ENCODE measurements at regions not wholly inside any gene's neighbourhood (a gene's known extent, or its start where the extent isn't known, plus 50 kb on each side); places are given as distances from the start of the nearest gene placed in this dataset.
"Not testable (repeated sequence)": the region's sequence is repeated elsewhere in the genome, so short reads cannot be mapped to it uniquely, and the experiment has no call there.

- no peak overlapping the region for H3K4me3 ChIP-seq (ENCODE audit: low read length)
- DNase-seq (ENCODE audit: low read depth, low spot score) = no peak
Observed at GRCh38 chr15:59905176-59905575, 98.9 kb upstream of the FOXB1 start.

- no peak for DNase-seq (ENCODE audit: low read depth, low spot score)
Observed at GRCh38 chr15:59904450-59905135, 99.5 kb upstream of the FOXB1 start.

GRCh38 chr15:59896663-59897074, 107.4 kb upstream of the FOXB1 start:
- no peak for DNase-seq (ENCODE audit: low read depth, low spot score)
- H3K4me3 ChIP-seq (ENCODE audit: low read length) = no peak overlapping the region

More at GRCh38 chr15:59904450-59905135, 99.5 kb upstream of the FOXB1 start:
- no peak overlapping the region for H3K4me3 ChIP-seq (ENCODE audit: low read length)

GRCh38 chr15:59894835-59895234, 109.3 kb upstream of the FOXB1 start:
- no peak overlapping the region for H3K4me3 ChIP-seq (ENCODE audit: low read length)
- no peak for DNase-seq (ENCODE audit: low read depth, low spot score)

- DNase-seq (ENCODE audit: low read depth, low spot score) = no peak
- no peak overlapping the region for H3K4me3 ChIP-seq (ENCODE audit: low read length)
Observed at GRCh38 chr15:59892985-59893384, 111.1 kb upstream of the FOXB1 start.

GRCh38 chr15:59887870-59888269, 116.2 kb upstream of the FOXB1 start:
- not testable (repeated sequence) for DNase-seq (ENCODE audit: low read depth, low spot score); H3K4me3 ChIP-seq (ENCODE audit: low read length)

- DNase-seq (ENCODE audit: low read depth, low spot score) = no peak
- H3K4me3 ChIP-seq (ENCODE audit: low read length) = no peak overlapping the region
Observed at GRCh38 chr15:59887211-59887610, 116.9 kb upstream of the FOXB1 start.

GRCh38 chr15:59886441-59886840, 117.7 kb upstream of the FOXB1 start:
- DNase-seq (ENCODE audit: low read depth, low spot score) = no peak
- no peak overlapping the region for H3K4me3 ChIP-seq (ENCODE audit: low read length)

GRCh38 chr15:59885832-59886231, 118.3 kb upstream of the FOXB1 start:
- no peak overlapping the region for H3K4me3 ChIP-seq (ENCODE audit: low read length)
- no peak for DNase-seq (ENCODE audit: low read depth, low spot score)

GRCh38 chr15:59879506-59880265, 124.4 kb upstream of the FOXB1 start:
- no peak for DNase-seq (ENCODE audit: low read depth, low spot score)
- H3K4me3 ChIP-seq (ENCODE audit: low read length) = no peak overlapping the region

- no peak overlapping the region for H3K4me3 ChIP-seq (ENCODE audit: low read length)
- DNase-seq (ENCODE audit: low read depth, low spot score) = no peak
Observed at GRCh38 chr15:59876140-59876539, 128.0 kb upstream of the FOXB1 start.

- DNase-seq (ENCODE audit: low read depth, low spot score) = no peak
- no peak overlapping the region for H3K4me3 ChIP-seq (ENCODE audit: low read length)
Observed at GRCh38 chr15:59873644-59874272, 130.4 kb upstream of the FOXB1 start.

- no peak overlapping the region for H3K4me3 ChIP-seq (ENCODE audit: low read length)
- DNase-seq (ENCODE audit: low read depth, low spot score) = no peak
Observed at GRCh38 chr15:59867086-59867855, 136.8 kb upstream of the FOXB1 start.

GRCh38 chr15:59866642-59867041, 137.5 kb upstream of the FOXB1 start:
- no peak overlapping the region for H3K4me3 ChIP-seq (ENCODE audit: low read length)
- DNase-seq (ENCODE audit: low read depth, low spot score) = no peak

GRCh38 chr15:59862191-59863155, 141.6 kb upstream of the FOXB1 start:
- DNase-seq (ENCODE audit: low read depth, low spot score) = no peak
- H3K4me3 ChIP-seq (ENCODE audit: low read length) = no peak overlapping the region

GRCh38 chr15:59847968-59848367, 156.1 kb upstream of the FOXB1 start:
- DNase-seq (ENCODE audit: low read depth, low spot score) = no peak
- no peak overlapping the region for H3K4me3 ChIP-seq (ENCODE audit: low read length)

- no peak for DNase-seq (ENCODE audit: low read depth, low spot score)
- H3K4me3 ChIP-seq (ENCODE audit: low read length) = no peak overlapping the region
Observed at GRCh38 chr15:59845942-59846499, 156.9 kb upstream of the BNIP2 start.

GRCh38 chr15:59843609-59844008, 154.5 kb upstream of the BNIP2 start:
- H3K4me3 ChIP-seq (ENCODE audit: low read length) = no peak overlapping the region
- no peak for DNase-seq (ENCODE audit: low read depth, low spot score)
